ENCODE measurements at regions not wholly inside any gene's neighbourhood (a gene's known extent, or its start where the extent isn't known, plus 50 kb on each side); places are given as distances from the start of the nearest gene placed in this dataset.

GRCh38 chr13:65913173-65913572 is 1317.0 kb downstream of the PCDH9 start:
- Mint-ChIP-seq H3K4me3 (no peak overlapping the region), H3K27me3 (no peaks in the 10 kb centered on the region), H3K27ac (no peak overlapping the region), H3K9me3 (peaks cover 10 to 15% of the 10 kb centered on the region in 2 donors), H3K4me1 (ENCODE audit: low read depth in 2 of 2) (no peaks in the 10 kb centered on the region), H3K36me3 (ENCODE audit: insufficient read depth) (no peaks in the 10 kb centered on the region)
- DNase-seq (no peak), ATAC-seq (replicated peaks) (no peak)

DNA sequence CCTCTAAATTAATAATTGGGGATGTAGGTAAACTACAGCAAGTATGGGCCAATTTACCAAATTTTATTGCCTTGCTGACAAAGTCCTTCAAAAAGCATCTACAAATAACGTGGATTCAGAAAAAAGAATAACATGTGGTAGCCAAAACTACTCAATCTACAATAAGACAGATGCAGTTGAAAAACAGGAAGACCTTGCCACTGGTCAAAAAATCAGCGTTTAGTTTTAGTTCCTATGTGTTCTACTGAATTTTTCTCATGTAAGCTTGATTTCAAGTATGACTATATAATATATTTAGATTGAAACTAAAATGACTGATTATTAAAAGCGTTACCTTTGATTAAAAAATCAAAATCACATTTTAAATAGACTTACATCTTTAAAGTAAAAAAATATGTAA is 1317.6 kb downstream of the PCDH9 start:
- Mint-ChIP-seq H3K9me3 (peaks cover 10 to 13% of the 10 kb centered on the region in 2 donors), H3K27me3 (no peaks in the 10 kb centered on the region), H3K4me3 (no peak overlapping the region), H3K27ac (no peak overlapping the region), H3K4me1 (ENCODE audit: low read depth in 2 of 2) (no peaks in the 10 kb centered on the region), H3K36me3 (ENCODE audit: insufficient read depth) (no peaks in the 10 kb centered on the region)
- DNase-seq (no peak), ATAC-seq (replicated peaks) (no peak)

DNA sequence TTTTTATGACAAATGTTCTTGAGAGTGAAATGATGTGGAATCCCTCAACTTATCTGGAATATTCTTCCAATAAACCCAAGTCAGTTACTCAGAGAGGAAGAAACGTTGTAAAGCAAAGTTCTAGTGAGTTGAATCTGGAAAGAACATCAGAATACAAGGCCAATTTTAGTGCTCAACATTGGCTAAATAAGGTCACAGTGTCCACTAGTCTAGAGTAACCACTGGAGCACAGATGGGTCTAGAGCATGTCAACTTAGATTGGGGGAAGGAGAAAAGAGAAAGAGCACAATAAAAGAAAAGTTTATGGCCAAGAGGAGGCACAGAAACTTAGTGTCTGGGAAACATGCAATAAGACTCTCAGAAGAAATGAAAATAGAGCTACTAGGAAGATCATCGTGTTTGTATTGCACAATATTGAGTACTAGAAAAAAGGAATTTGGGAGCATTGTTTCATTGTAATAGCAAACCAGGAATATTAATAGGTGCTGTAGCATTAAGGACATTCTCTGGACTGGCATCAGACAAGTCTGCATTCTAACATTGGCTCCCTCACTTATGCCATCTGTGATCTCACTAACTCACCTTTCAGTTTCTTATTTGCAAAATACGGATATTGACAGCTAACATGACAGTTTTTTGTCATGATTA is 1318.5 kb downstream of the PCDH9 start:
- ATAC-seq (replicated peaks) = no peak
- H3K9me3 Mint-ChIP-seq = peaks cover 13 to 14% of the 10 kb centered on the region in 2 donors
- no peaks in the 10 kb centered on the region for H3K27me3 Mint-ChIP-seq
- no peak for DNase-seq
- H3K27ac Mint-ChIP-seq = no peak overlapping the region
- H3K4me1 Mint-ChIP-seq (ENCODE audit: low read depth in 2 of 2) = no peaks in the 10 kb centered on the region
- H3K36me3 Mint-ChIP-seq (ENCODE audit: insufficient read depth) = no peaks in the 10 kb centered on the region
- no peak overlapping the region for H3K4me3 Mint-ChIP-seq

GRCh38 chr13:65909501-65909900 is 1320.6 kb downstream of the PCDH9 start:
- Mint-ChIP-seq H3K27me3 (no peaks in the 10 kb centered on the region), H3K27ac (no peak overlapping the region), H3K4me1 (ENCODE audit: low read depth in 2 of 2) (no peaks in the 10 kb centered on the region), H3K9me3 (peaks cover 13 to 20% of the 10 kb centered on the region in 2 donors), H3K36me3 (ENCODE audit: insufficient read depth) (no peaks in the 10 kb centered on the region), H3K4me3 (no peak overlapping the region)
- DNase-seq (no peak), ATAC-seq (replicated peaks) (no peak)

DNA sequence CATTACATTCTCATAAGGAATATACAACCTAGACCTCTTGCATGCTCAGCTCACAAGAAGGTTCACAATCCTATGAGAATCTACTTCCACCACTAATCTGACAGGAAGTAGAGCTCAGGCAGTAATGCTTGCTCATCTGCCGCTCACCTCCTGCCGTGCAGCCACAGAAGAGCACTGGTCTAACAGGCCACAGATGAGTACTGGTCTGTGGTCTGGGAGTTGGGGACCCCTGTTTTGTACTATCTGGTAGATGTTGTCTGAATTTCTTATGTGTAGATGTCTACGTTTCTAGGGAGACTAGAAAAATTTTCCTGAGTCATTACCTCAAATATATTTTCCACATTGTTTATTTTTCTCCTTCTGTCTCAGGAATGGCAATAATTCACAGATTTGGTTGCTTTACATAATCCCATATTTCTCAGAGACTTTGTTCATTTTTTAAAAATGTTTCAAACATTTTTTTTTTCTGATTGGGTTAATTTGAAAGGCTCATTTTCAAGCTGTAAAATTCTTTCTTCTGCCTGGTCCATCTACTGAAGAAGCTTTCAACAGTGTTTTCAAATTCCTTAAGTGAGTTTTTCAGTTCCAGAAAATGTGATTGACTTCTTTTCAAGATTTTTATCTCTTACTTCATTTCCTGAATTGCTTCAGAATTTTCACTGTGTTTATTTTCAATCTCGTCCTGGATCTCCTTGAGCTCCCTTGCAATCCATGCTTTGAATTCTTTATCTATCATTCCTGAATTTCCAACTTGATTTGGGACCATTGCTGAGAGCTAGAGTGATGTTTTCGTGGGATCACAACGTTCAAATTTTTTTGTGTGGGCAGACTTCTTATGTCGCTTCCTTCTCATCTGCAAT is 1322.2 kb downstream of the PCDH9 start:
- no peaks in the 10 kb centered on the region for H3K27me3 Mint-ChIP-seq
- ATAC-seq (replicated peaks) (no peak), DNase-seq (no peak)
- H3K9me3 Mint-ChIP-seq = peaks cover 13 to 20% of the 10 kb centered on the region in 2 donors
- no peak overlapping the region for H3K4me3 Mint-ChIP-seq
- no peak overlapping the region for H3K27ac Mint-ChIP-seq
- H3K4me1 Mint-ChIP-seq (ENCODE audit: low read depth in 2 of 2) = no peaks in the 10 kb centered on the region
- H3K36me3 Mint-ChIP-seq (ENCODE audit: insufficient read depth) = no peaks in the 10 kb centered on the region

DNA sequence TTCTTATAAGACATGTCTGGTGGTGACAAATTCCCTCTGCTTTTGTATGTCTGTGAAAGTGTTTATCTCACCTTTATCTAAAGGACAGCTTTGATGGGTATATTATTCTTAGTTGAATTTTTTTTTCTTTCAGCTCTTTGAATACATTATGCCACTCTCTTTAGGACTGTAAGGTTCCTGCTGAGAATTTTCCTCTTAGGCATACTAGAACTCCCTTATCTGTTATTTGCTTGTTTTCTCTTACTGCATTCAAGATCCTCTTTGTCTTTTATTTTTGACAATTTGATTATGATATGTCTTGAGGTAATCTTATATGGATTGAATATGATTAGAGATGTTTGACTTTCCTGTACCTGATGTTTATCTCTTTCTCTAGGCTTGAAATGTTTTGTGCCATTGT is 1328.4 kb downstream of the PCDH9 start:
- DNase-seq (no peak), ATAC-seq (replicated peaks) (no peak)
- Mint-ChIP-seq H3K4me1 (ENCODE audit: low read depth in 2 of 2) (no peaks in the 10 kb centered on the region), H3K9me3 (peaks cover 0 to 15% of the 10 kb centered on the region in 2 donors), H3K27me3 (no peaks in the 10 kb centered on the region), H3K4me3 (no peak overlapping the region), H3K27ac (no peak overlapping the region), H3K36me3 (ENCODE audit: insufficient read depth) (no peaks in the 10 kb centered on the region)

GRCh38 chr13:65894049-65894448 is 1336.1 kb downstream of the PCDH9 start:
- Mint-ChIP-seq H3K4me1 (ENCODE audit: low read depth in 2 of 2) (no peaks in the 10 kb centered on the region), H3K27me3 (no peaks in the 10 kb centered on the region), H3K27ac (no peak overlapping the region), H3K4me3 (no peak overlapping the region), H3K9me3 (peaks cover 0 to 10% of the 10 kb centered on the region in 2 donors), H3K36me3 (ENCODE audit: insufficient read depth) (no peaks in the 10 kb centered on the region)
- DNase-seq (no peak), ATAC-seq (replicated peaks) (no peak)

GRCh38 chr13:65892859-65893258 is 1337.3 kb downstream of the PCDH9 start:
- no peaks in the 10 kb centered on the region for H3K4me1 Mint-ChIP-seq (ENCODE audit: low read depth in 2 of 2)
- no peak for DNase-seq
- H3K4me3 Mint-ChIP-seq = no peak overlapping the region
- no peaks in the 10 kb centered on the region for H3K27me3 Mint-ChIP-seq
- H3K36me3 Mint-ChIP-seq (ENCODE audit: insufficient read depth) = no peaks in the 10 kb centered on the region
- peaks cover 0 to 4% of the 10 kb centered on the region in 2 donors for H3K9me3 Mint-ChIP-seq
- H3K27ac Mint-ChIP-seq = no peak overlapping the region
- ATAC-seq (replicated peaks) = no peak

- no peak for ATAC-seq (replicated peaks)
- H3K4me1 Mint-ChIP-seq (ENCODE audit: low read depth in 2 of 2) = no peaks in the 10 kb centered on the region
- H3K4me3 Mint-ChIP-seq = no peak overlapping the region
These were observed 1340.8 kb downstream of the PCDH9 start for GRCh38 chr13:65889368-65889767.

GRCh38 chr13:65882810-65883209 is 1347.3 kb downstream of the PCDH9 start:
- ATAC-seq (replicated peaks) = no peak
- Mint-ChIP-seq H3K27me3 (no peaks in the 10 kb centered on the region), H3K4me1 (ENCODE audit: low read depth in 2 of 2) (no peaks in the 10 kb centered on the region), H3K36me3 (ENCODE audit: insufficient read depth) (no peaks in the 10 kb centered on the region), H3K4me3 (no peak overlapping the region), H3K27ac (no peak overlapping the region), H3K9me3 (peaks cover 0 to 2% of the 10 kb centered on the region in 2 donors)
- DNase-seq = no peak

More at GRCh38 chr13:65889368-65889767, 1340.8 kb downstream of the PCDH9 start:
- H3K27ac Mint-ChIP-seq = no peak overlapping the region
- no peak for DNase-seq
- H3K36me3 Mint-ChIP-seq (ENCODE audit: insufficient read depth) = no peaks in the 10 kb centered on the region
- no peaks in the 10 kb centered on the region for H3K27me3 Mint-ChIP-seq
- H3K9me3 Mint-ChIP-seq = no peaks in the 10 kb centered on the region

DNA sequence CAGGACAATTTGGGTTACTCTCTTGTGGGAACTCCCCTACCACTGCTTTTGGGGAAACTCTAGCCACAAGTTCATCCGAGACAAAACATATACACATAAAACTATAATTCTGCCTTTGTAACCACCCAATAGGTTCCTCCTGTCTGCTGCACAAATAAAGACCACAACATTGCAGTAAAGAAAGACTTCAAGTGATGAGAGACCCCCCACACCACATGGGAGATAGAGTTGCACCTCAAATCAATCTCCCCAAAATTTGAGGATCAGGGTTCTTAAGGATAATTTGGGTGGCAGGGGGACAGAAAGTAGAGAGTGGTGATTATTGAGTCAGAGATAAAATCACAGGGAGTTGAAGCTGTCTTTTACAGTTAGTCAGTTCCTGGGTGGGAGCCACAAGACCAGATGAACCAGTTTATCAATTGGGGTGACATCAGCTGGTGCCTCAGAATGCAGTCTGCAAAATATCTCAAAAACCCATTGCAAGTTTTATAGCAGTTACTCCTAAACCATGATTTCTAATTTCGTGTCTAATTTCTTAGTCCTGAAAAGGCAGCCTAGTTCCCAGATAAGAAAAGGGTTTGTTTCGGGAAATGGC is 1348.5 kb downstream of the PCDH9 start:
- Mint-ChIP-seq H3K27ac (no peak overlapping the region), H3K4me1 (ENCODE audit: low read depth in 2 of 2) (no peaks in the 10 kb centered on the region), H3K36me3 (ENCODE audit: insufficient read depth) (no peaks in the 10 kb centered on the region), H3K27me3 (no peaks in the 10 kb centered on the region), H3K9me3 (peaks cover 0 to 7% of the 10 kb centered on the region in 2 donors), H3K4me3 (no peak overlapping the region)
- ATAC-seq (replicated peaks) (no peak), DNase-seq (no peak)

DNA sequence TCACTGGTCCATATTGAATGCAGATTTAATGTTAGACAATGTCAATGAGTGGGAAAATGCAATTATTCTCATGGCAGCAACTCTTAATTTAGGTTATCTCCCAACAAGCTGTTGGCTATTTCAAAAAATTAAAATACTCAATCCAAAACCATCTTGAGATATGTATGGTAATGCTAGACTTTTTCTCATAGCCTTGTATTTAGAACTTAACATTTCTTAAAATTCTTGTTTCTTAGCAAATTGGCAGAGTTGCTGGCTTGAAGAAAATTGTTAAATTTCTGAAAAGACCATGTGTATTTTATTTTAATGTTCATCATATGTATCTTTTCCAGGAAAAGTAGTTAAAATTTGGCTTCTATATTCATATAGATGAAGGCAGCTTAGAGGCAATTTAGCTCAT is 1355.1 kb downstream of the PCDH9 start:
- no peak for DNase-seq
- Mint-ChIP-seq H3K36me3 (ENCODE audit: insufficient read depth) (no peaks in the 10 kb centered on the region), H3K27ac (no peak overlapping the region), H3K4me3 (no peak overlapping the region), H3K9me3 (peaks cover 4 to 7% of the 10 kb centered on the region in 2 donors), H3K4me1 (ENCODE audit: low read depth in 2 of 2) (no peaks in the 10 kb centered on the region), H3K27me3 (no peaks in the 10 kb centered on the region)
- no peak for ATAC-seq (replicated peaks)

- no peaks in the 10 kb centered on the region for H3K27me3 Mint-ChIP-seq
- no peak overlapping the region for H3K4me3 Mint-ChIP-seq
- peaks cover 2 to 5% of the 10 kb centered on the region in 2 donors for H3K9me3 Mint-ChIP-seq
- DNase-seq (no peak), ATAC-seq (replicated peaks) (no peak)
- H3K4me1 Mint-ChIP-seq (ENCODE audit: low read depth in 2 of 2) = no peaks in the 10 kb centered on the region
- H3K36me3 Mint-ChIP-seq (ENCODE audit: insufficient read depth) = no peaks in the 10 kb centered on the region
- no peak overlapping the region for H3K27ac Mint-ChIP-seq
These were observed 1357.7 kb downstream of the PCDH9 start for GRCh38 chr13:65872448-65872847.

- no peaks in the 10 kb centered on the region for H3K36me3 Mint-ChIP-seq (ENCODE audit: insufficient read depth)
- H3K9me3 Mint-ChIP-seq = peaks cover 0 to 11% of the 10 kb centered on the region in 2 donors
- no peak for DNase-seq
- H3K4me3 Mint-ChIP-seq = no peak overlapping the region
- no peak overlapping the region for H3K27ac Mint-ChIP-seq
- ATAC-seq (replicated peaks) = no peak
- no peaks in the 10 kb centered on the region for H3K27me3 Mint-ChIP-seq
- H3K4me1 Mint-ChIP-seq (ENCODE audit: low read depth in 2 of 2) = no peaks in the 10 kb centered on the region
These were observed 1361.3 kb downstream of the PCDH9 start for GRCh38 chr13:65868884-65869283.
